ENCODE measurements at regions not wholly inside any gene's neighbourhood (a gene's known extent, or its start where the extent isn't known, plus 50 kb on each side); places are given as distances from the start of the nearest gene placed in this dataset.
"Not testable (repeated sequence)": the region's sequence is repeated elsewhere in the genome, so short reads cannot be mapped to it uniquely, and the experiment has no call there.

- Histone ChIP-seq H3K27me3 (no peaks in the 10 kb centered on the region), H3K36me3 (no peaks in the 10 kb centered on the region), H3K4me3 (no peak overlapping the region), H3K9me3 (no peaks in the 10 kb centered on the region)
- no peak for DNase-seq
Measured at GRCh38 chrX:102784550-102784949, 64.0 kb downstream of the GPRASP3 start.

DNA sequence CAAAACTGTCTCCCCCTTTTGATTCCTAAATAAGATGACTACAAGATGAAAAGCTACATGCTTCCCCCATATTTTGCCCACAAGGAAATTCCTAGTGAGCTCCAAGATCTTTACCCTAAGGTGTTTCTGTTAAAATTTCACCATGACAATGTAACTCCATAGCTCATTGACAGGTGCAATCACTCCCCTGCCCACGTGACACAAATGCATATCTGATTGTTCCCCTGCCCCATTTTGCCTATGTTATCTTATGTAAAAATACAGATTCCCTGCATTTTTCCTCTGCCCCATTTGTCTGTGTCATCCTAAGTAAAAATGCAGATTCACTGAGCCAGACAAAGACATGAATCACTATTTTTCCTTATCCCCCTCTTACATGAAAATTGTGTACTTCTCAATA, 66.7 kb downstream of the GPRASP3 start:
- no peaks in the 10 kb centered on the region for H3K9me3 ChIP-seq
- H3K36me3 ChIP-seq, result no peaks in the 10 kb centered on the region
- no peak overlapping the region for H3K4me3 ChIP-seq
- DNase-seq, result no peak
- no peaks in the 10 kb centered on the region for H3K27me3 ChIP-seq

- Histone ChIP-seq H3K36me3 (no peaks in the 10 kb centered on the region), H3K9me3 (no peaks in the 10 kb centered on the region), H3K27me3 (no peaks in the 10 kb centered on the region), H3K4me3 (no peak overlapping the region)
- no peak for DNase-seq
Measured at GRCh38 chrX:102808336-102808735, 87.8 kb downstream of the GPRASP3 start.

GRCh38 chrX:102818269-102818668, 97.7 kb downstream of the GPRASP3 start:
- not testable (repeated sequence) for DNase-seq, H3K9me3 ChIP-seq, H3K4me3 ChIP-seq, H3K27me3 ChIP-seq, H3K36me3 ChIP-seq

- H3K4me3 ChIP-seq, result no peak overlapping the region
- H3K9me3 ChIP-seq, result no peaks in the 10 kb centered on the region
- H3K27me3 ChIP-seq, result no peaks in the 10 kb centered on the region
- DNase-seq, result peak; percentile 13
- H3K36me3 ChIP-seq, result no peaks in the 10 kb centered on the region
Measured at GRCh38 chrX:102832661-102833060, 104.4 kb upstream of the RAB40AL start.

GRCh38 chrX:102833136-102833535, 103.9 kb upstream of the RAB40AL start:
- no peak overlapping the region for H3K4me3 ChIP-seq
- DNase-seq, result no peak
- no peaks in the 10 kb centered on the region for H3K27me3 ChIP-seq
- H3K36me3 ChIP-seq, result no peaks in the 10 kb centered on the region
- H3K9me3 ChIP-seq, result no peaks in the 10 kb centered on the region

GRCh38 chrX:102835504-102836146, 101.4 kb upstream of the RAB40AL start:
- H3K4me3 ChIP-seq, result no peak overlapping the region
- H3K36me3 ChIP-seq, result no peaks in the 10 kb centered on the region
- H3K9me3 ChIP-seq, result no peaks in the 10 kb centered on the region
- no peaks in the 10 kb centered on the region for H3K27me3 ChIP-seq
- DNase-seq, result no peak

- Histone ChIP-seq H3K27me3 (no peaks in the 10 kb centered on the region), H3K36me3 (no peaks in the 10 kb centered on the region), H3K4me3 (no peak overlapping the region), H3K9me3 (no peaks in the 10 kb centered on the region)
- no peak for DNase-seq
Measured at GRCh38 chrX:102837847-102838246, 99.2 kb upstream of the RAB40AL start.

- H3K27me3 ChIP-seq, result no peaks in the 10 kb centered on the region
- H3K4me3 ChIP-seq, result no peak overlapping the region
- DNase-seq, result peak; percentile 43
- H3K9me3 ChIP-seq, result no peaks in the 10 kb centered on the region
- H3K36me3 ChIP-seq, result no peaks in the 10 kb centered on the region; the same call in 1 of the 2 replicates
Measured at GRCh38 chrX:102840871-102841705, 96.0 kb upstream of the RAB40AL start.

GRCh38 chrX:102841706-102842003, 95.4 kb upstream of the RAB40AL start:
- Histone ChIP-seq H3K4me3 (no peak overlapping the region), H3K27me3 (no peaks in the 10 kb centered on the region), H3K9me3 (no peaks in the 10 kb centered on the region), H3K36me3 (no peaks in the 10 kb centered on the region; the same call in 1 of the 2 replicates)
- DNase-seq, result no peak

DNA sequence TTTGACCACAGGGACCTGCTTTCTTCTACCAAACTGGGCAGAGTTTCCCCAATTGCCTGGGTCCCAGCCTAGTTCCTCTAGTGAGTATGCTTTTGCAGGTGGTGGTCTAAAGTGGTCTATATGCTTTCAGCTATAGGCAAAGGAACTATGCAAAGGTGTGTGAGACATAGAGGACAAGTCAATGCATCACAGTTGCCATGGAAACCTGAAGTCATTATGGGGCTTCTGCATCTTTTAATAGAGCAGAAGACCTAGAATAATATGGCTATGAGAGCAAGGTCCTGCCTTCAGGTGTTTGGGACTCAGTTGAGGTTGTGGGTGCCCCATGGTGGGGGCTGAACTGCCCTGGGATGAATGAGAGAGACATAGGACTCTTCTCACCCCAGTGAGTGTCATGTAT, 92.1 kb upstream of the RAB40AL start:
- DNase-seq, result no peak

DNA sequence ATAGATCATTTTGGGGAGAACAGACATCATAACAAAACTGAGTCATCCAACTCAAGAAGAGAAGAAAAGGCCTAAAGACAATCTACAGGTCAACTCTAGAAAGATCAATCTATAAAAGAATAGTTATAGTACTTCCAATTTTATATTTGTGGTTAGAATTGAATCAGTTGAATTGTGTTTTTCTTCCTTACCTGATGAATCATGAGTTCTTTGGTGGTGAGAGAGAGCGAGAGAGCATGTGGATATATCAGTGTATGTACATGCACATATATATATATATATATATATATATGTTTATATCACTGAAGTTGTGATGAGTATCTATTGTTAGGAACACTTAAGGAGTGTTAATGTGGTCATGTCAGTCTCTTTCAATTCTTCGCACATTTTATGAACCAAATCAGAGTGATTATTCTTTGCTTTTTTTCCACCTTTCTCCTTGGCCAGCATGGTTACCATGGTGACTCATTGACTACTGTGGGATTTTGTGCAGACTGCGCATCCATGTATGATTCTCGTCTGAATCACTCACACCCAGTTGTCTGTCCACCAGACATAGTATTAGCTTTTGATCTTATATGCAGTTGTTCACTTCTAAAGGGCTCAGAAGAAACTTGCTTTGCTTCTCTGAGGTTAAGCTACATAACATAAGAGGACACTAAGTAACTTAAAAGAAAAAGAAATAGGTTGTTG, 90.4 kb upstream of the RAB40AL start:
- no peak for DNase-seq
- Histone ChIP-seq H3K4me3 (no peak overlapping the region), H3K9me3 (no peaks in the 10 kb centered on the region), H3K36me3 (no peaks in the 10 kb centered on the region; the same call in 1 of the 2 replicates), H3K27me3 (no peaks in the 10 kb centered on the region)

More for the DNA sequence above, 92.1 kb upstream of the RAB40AL start:
- Histone ChIP-seq H3K27me3 (no peaks in the 10 kb centered on the region), H3K9me3 (no peaks in the 10 kb centered on the region), H3K4me3 (no peak overlapping the region), H3K36me3 (no peaks in the 10 kb centered on the region; the same call in 1 of the 2 replicates)

DNA sequence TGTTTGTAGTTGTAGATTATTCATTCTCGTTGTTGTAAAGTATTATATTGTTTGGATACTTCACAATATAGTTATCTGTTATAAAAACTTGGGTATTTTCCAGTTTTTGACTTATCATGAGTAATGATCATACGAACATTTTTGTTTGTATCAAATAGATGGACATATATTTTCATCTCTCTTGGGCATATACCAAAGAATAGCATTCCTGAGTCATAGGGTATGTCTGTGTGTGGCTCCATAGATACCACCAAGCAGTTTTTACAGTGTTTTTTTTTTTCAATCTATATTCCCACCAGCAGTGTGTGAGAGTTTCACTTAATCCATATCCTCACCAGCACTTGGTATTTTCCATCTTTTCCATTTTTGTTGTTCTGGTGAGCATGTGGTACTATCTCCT, 89.7 kb upstream of the RAB40AL start:
- Histone ChIP-seq H3K36me3 (no peaks in the 10 kb centered on the region; the same call in 1 of the 2 replicates), H3K4me3 (no peak overlapping the region), H3K9me3 (no peaks in the 10 kb centered on the region), H3K27me3 (no peaks in the 10 kb centered on the region)
- no peak for DNase-seq

DNA sequence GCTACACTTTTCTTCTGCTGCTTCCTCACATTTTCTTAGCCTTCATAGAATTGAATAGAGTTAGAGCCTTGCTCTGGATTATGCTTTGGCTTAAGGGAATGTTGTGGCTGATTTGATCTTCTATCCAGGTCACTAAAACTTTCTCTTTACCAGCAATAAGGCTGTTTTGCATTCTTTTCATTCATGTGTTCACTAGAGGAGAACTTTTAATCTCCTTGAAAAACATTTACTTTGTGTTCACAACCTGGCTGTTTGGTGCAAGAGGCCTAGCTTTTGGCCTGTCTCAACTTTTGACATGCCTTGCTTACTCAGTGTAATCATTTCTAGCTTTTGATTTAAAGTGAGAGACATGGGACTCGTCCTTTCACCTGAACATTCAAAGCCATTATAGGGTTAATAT, 87.7 kb upstream of the RAB40AL start:
- no peaks in the 10 kb centered on the region; the same call in 1 of the 2 replicates for H3K36me3 ChIP-seq

GRCh38 chrX:102858826-102859549, 78.1 kb upstream of the RAB40AL start:
- not testable (repeated sequence) for H3K9me3 ChIP-seq, H3K36me3 ChIP-seq, H3K4me3 ChIP-seq, DNase-seq, H3K27me3 ChIP-seq

More for the DNA sequence above, 87.7 kb upstream of the RAB40AL start:
- DNase-seq, result no peak
- H3K4me3 ChIP-seq, result no peak overlapping the region
- H3K9me3 ChIP-seq, result no peaks in the 10 kb centered on the region
- no peaks in the 10 kb centered on the region for H3K27me3 ChIP-seq

DNA sequence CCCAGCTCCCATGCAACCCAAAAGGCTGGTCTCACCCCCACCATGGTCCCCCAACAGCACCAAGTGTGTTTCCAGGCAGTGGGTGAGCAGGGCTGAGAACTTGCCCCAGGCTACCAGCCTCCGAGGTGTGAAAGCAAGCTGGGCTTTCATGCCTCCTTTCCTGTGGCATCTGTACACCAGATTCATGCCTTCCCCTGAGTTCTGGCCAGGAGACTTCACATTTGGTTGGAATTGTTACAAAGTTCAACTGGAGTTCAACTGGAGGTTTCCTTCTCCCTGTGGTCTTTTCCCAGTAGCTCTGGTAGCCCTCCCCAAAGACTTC, 77.6 kb upstream of the RAB40AL start:
- H3K36me3 ChIP-seq, result no peaks in the 10 kb centered on the region
- no peak for DNase-seq
- H3K4me3 ChIP-seq, result no peak overlapping the region
- no peaks in the 10 kb centered on the region for H3K27me3 ChIP-seq
- no peaks in the 10 kb centered on the region for H3K9me3 ChIP-seq

DNA sequence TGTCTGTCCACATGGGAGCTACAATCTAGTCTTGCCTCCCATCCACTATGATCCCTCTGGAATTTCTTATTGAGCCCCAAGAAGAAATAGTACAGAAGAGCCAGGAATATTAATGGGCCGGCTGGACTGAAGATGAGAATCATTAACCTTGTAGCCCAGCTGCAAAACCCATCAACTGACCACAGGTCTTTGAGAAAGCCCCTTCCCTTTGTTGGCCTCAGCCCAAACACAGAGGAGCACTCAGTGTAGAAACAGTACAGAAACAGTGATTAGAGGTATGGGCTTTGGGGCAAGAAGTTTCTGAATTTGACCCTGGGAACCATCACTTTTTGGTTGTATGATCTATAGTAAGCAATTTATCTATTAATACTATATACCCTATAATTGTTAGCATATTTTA, 76.8 kb upstream of the RAB40AL start:
- Histone ChIP-seq H3K9me3 (no peaks in the 10 kb centered on the region), H3K36me3 (no peaks in the 10 kb centered on the region), H3K27me3 (no peaks in the 10 kb centered on the region), H3K4me3 (no peak overlapping the region)
- no peak for DNase-seq

Data from MG63 (cell line).